Nucleus accumbens (tissue), 56 donors: ENCODE measurements at regions not wholly inside any gene's neighbourhood (a gene's known extent, or its start where the extent isn't known, plus 50 kb on each side); places are given as distances from the start of the nearest gene placed in this dataset.

Experiments
- DNase-seq, 56 donors: peaks; one replicate each; lab custom pipeline; 2025; lab: John Stamatoyannopoulos, UW

- no peak for DNase-seq
These were observed 296.4 kb downstream of the CYP26B1 start for GRCh38 chr2:71851094-71851750.

GRCh38 chr2:71850306-71850801 is 297.3 kb downstream of the CYP26B1 start:
- DNase-seq = peak in 1 of 56 donors; percentile 1

GRCh38 chr2:71849607-71850305 is 297.9 kb downstream of the CYP26B1 start:
- no peak for DNase-seq

- no peak for DNase-seq
These were observed 298.6 kb downstream of the CYP26B1 start for GRCh38 chr2:71849111-71849510.

- no peak for DNase-seq
These were observed 300.9 kb downstream of the CYP26B1 start for GRCh38 chr2:71846669-71847291.

- DNase-seq = no peak
These were observed 301.6 kb downstream of the CYP26B1 start for GRCh38 chr2:71846072-71846471.

- DNase-seq = no peak
These were observed 302.7 kb downstream of the CYP26B1 start for GRCh38 chr2:71844967-71845366.

GRCh38 chr2:71843391-71843850 is 304.2 kb downstream of the CYP26B1 start:
- DNase-seq = no peak

GRCh38 chr2:71842744-71843143 is 304.9 kb downstream of the CYP26B1 start:
- DNase-seq = no peak

GRCh38 chr2:71839826-71840225 is 307.8 kb downstream of the CYP26B1 start:
- no peak for DNase-seq

GRCh38 chr2:71834796-71835195 is 312.9 kb downstream of the CYP26B1 start:
- DNase-seq = no peak

GRCh38 chr2:71833855-71834560 is 313.7 kb downstream of the CYP26B1 start:
- no peak for DNase-seq

GRCh38 chr2:71833272-71833671 is 314.4 kb downstream of the CYP26B1 start:
- no peak for DNase-seq

GRCh38 chr2:71832844-71833243 is 314.8 kb downstream of the CYP26B1 start:
- no peak for DNase-seq

GRCh38 chr2:71832388-71832787 is 315.3 kb downstream of the CYP26B1 start:
- DNase-seq = no peak

GRCh38 chr2:71831193-71831577 is 316.5 kb downstream of the CYP26B1 start:
- no peak for DNase-seq

GRCh38 chr2:71830497-71831192 is 317.0 kb downstream of the CYP26B1 start:
- no peak for DNase-seq

GRCh38 chr2:71829008-71829407 is 318.7 kb downstream of the CYP26B1 start:
- no peak for DNase-seq

- DNase-seq = no peak
These were observed 319.7 kb downstream of the CYP26B1 start for GRCh38 chr2:71827973-71828372.

- DNase-seq = no peak
These were observed 320.1 kb downstream of the CYP26B1 start for GRCh38 chr2:71827524-71827901.
